Mucosa of descending colon (tissue), 3 donors: ENCODE measurements at regions not wholly inside any gene's neighbourhood (a gene's known extent, or its start where the extent isn't known, plus 50 kb on each side); places are given as distances from the start of the nearest gene placed in this dataset.

ENCODE experiments used
- ATAC-seq: fragments of 200-7000 bp; cut with Tn5 transposase; one replicate; pipeline ENCODE4 v1.9.1; 2020; ENCODE audit warnings: mild to moderate bottlenecking, moderate library complexity
- DNase-seq, 3 donors: peaks; one replicate each; pipeline ENCODE4 v3.0.0-alpha.2; 2020
- H3K36me3 ChIP-seq: fragments of 200-600 bp; one replicate; pipeline ENCODE4 v1.8.0; 2021; ENCODE audit warnings: low read depth, mild to moderate bottlenecking
- H3K4me1 ChIP-seq: fragments of 200-600 bp; one replicate; pipeline ENCODE4 v1.8.0; 2021; ENCODE audit warnings: low read depth, mild to moderate bottlenecking
- H3K4me3 ChIP-seq: fragments of 200-600 bp; one replicate; pipeline ENCODE4 v1.8.0; 2021; ENCODE audit warnings: mild to moderate bottlenecking
- H3K9me3 ChIP-seq: fragments of 200-600 bp; one replicate; pipeline ENCODE4 v1.8.0; 2021; ENCODE audit warnings: mild to moderate bottlenecking
- CTCF ChIP-seq: fragments of 200-600 bp; IDR thresholded peaks from one replicate; pipeline ENCODE4 v1.8.0; 2022; ENCODE audit warnings: antibody characterized with exemption, mild to moderate bottlenecking
- intact Hi-C, 2 donors: fragments of 100-400 bp; cut with DNase I in 1 of 2; cut with micrococcal nuclease in 1 of 2; formaldehyde crosslinking; loops; one replicate each; pipeline versions ENCODE4 v1.11.0 to v1.11.1; 2022; cut with DNase I, micrococcal nuclease
- donor health status: DM: no; HTN: no; CAD: no; lungs with moderate emphysema.
- donor health status: DM: no; HTN: no; CAD: no.
- donor health status: DM: no; HTN: yes; CAD: no.

GRCh38 chr2:228747483-228747882 lies 523.6 kb downstream of the PID1 start:
- TF ChIP-seq CTCF = no peak
- intact Hi-C loops = no loop called here
- Histone ChIP-seq H3K9me3 (no peaks in the 10 kb centered on the region), H3K4me1 (no peaks in the 10 kb centered on the region), H3K36me3 (no peaks in the 10 kb centered on the region), H3K4me3 (no peak overlapping the region)
- DNase-seq (no peak), ATAC-seq (no peak)

- H3K9me3 ChIP-seq = no peaks in the 10 kb centered on the region
- no peaks in the 10 kb centered on the region for H3K36me3 ChIP-seq
- intact Hi-C loops = no loop called here
- H3K4me3 ChIP-seq = no peak overlapping the region
- TF ChIP-seq CTCF = no peak
- no peaks in the 10 kb centered on the region for H3K4me1 ChIP-seq
- DNase-seq = no peak
- no peak for ATAC-seq
Observed at GRCh38 chr2:228738671-228739380, 532.3 kb downstream of the PID1 start.

GRCh38 chr2:228735697-228736096 lies 535.4 kb downstream of the PID1 start:
- DNase-seq (no peak), ATAC-seq (no peak)
- intact Hi-C loops = no loop called here
- H3K4me1 ChIP-seq = no peaks in the 10 kb centered on the region
- H3K4me3 ChIP-seq = no peak overlapping the region
- H3K9me3 ChIP-seq = no peaks in the 10 kb centered on the region
- no peaks in the 10 kb centered on the region for H3K36me3 ChIP-seq
- no peak for TF ChIP-seq CTCF

- intact Hi-C loops = no loop called here
- Histone ChIP-seq H3K36me3 (no peaks in the 10 kb centered on the region), H3K4me3 (no peak overlapping the region), H3K9me3 (no peaks in the 10 kb centered on the region), H3K4me1 (no peaks in the 10 kb centered on the region)
- ATAC-seq = no peak
- DNase-seq = no peak
- no peak for TF ChIP-seq CTCF
Observed at GRCh38 chr2:228731517-228731916, 539.6 kb downstream of the PID1 start.

GRCh38 chr2:228728961-228729360 lies 542.1 kb downstream of the PID1 start:
- Histone ChIP-seq H3K36me3 (no peaks in the 10 kb centered on the region), H3K9me3 (no peaks in the 10 kb centered on the region), H3K4me1 (no peaks in the 10 kb centered on the region), H3K4me3 (no peak overlapping the region)
- no peak for ATAC-seq
- intact Hi-C loops = no loop called here
- no peak for TF ChIP-seq CTCF
- DNase-seq = no peak

- DNase-seq (no peak), ATAC-seq (no peak)
- Histone ChIP-seq H3K4me1 (no peaks in the 10 kb centered on the region), H3K4me3 (no peak overlapping the region), H3K36me3 (no peaks in the 10 kb centered on the region), H3K9me3 (no peaks in the 10 kb centered on the region)
- intact Hi-C loops = no loop called here
- TF ChIP-seq CTCF = no peak
Observed at GRCh38 chr2:228725031-228725430, 543.5 kb upstream of the SPHKAP start.
